ENCODE measurements at regions not wholly inside any gene's neighbourhood (a gene's known extent, or its start where the extent isn't known, plus 50 kb on each side); places are given as distances from the start of the nearest gene placed in this dataset.

DNA sequence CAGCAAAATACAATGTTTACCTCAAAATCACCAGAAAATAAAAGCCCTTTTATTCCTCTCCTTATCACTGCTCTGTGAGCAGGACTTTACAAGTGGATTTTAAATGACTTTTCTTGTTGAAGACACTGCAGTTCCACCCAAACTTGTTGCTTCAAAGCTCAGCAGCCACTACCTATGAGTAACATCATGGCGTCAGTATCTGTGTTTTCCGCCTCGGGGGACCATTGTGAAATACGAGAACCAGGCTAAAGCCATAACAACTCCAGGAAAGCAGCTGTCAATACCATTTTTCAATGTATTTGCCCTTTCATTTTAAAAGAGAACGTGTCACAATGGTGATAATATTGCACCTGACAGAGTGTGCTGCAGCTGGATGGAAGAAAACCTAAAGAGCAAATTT, 284.0 kb upstream of the RNF32 start:
- TF ChIP-seq FOXM1 (IDR thresholded peaks at IDR 0.05; ENCODE audit: borderline replicate concordance, low read depth) (no peak), CEBPB (IDR thresholded peaks at IDR 0.05) (no peak), YY1 (IDR thresholded peaks at IDR 0.05; ENCODE audit: low read depth) (no peak), CREB1 (IDR thresholded peaks at IDR 0.05; ENCODE audit: low read depth) (no peak), ZBTB7A (IDR thresholded peaks at IDR 0.05; ENCODE audit: low read depth) (no peak), RAD21 (IDR thresholded peaks at IDR 0.05; ENCODE audit: low read depth) (no peak), REST (IDR thresholded peaks at IDR 0.05; ENCODE audit: low read depth) (no peak), EGR1 (IDR thresholded peaks at IDR 0.05) (no peak), MAX (IDR thresholded peaks at IDR 0.05) (no peak), TAF1 (IDR thresholded peaks at IDR 0.05; ENCODE audit: low read depth) (no peak), NFIC (IDR thresholded peaks at IDR 0.05) (no peak), EP300 (IDR thresholded peaks at IDR 0.05; ENCODE audit: borderline replicate concordance) (no peak), TEAD4 (IDR thresholded peaks at IDR 0.05) (no peak), TCF12 (IDR thresholded peaks at IDR 0.05; ENCODE audit: low read depth) (no peak)
- TF ChIP-seq, protein P1, sequence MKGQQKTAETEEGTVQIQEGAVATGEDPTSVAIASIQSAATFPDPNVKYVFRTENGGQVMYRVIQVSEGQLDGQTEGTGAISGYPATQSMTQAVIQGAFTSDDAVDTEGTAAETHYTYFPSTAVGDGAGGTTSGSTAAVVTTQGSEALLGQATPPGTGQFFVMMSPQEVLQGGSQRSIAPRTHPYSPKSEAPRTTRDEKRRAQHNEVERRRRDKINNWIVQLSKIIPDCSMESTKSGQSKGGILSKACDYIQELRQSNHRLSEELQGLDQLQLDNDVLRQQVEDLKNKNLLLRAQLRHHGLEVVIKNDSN (IDR thresholded peaks at IDR 0.05), result no peak

- TF ChIP-seq ZBTB7A (IDR thresholded peaks at IDR 0.05; ENCODE audit: low read depth), result no peak
- TF ChIP-seq CREB1 (IDR thresholded peaks at IDR 0.05; ENCODE audit: low read depth), result no peak
- no peak for TF ChIP-seq TCF12 (IDR thresholded peaks at IDR 0.05; ENCODE audit: low read depth)
- TF ChIP-seq TEAD4 (IDR thresholded peaks at IDR 0.05), result no peak
Measured at GRCh38 chr7:156353352-156353751, 287.2 kb upstream of the RNF32 start.

GRCh38 chr7:156347132-156347531, 293.4 kb upstream of the RNF32 start:
- no peak for TF ChIP-seq NFIC (IDR thresholded peaks at IDR 0.05)
- TF ChIP-seq EP300 (IDR thresholded peaks at IDR 0.05; ENCODE audit: borderline replicate concordance), result no peak
- no peak for TF ChIP-seq YY1 (IDR thresholded peaks at IDR 0.05; ENCODE audit: low read depth)
- no peak for TF ChIP-seq CEBPB (IDR thresholded peaks at IDR 0.05)
- no peak for TF ChIP-seq TAF1 (IDR thresholded peaks at IDR 0.05; ENCODE audit: low read depth)
- TF ChIP-seq MAX (IDR thresholded peaks at IDR 0.05), result no peak
- TF ChIP-seq TEAD4 (IDR thresholded peaks at IDR 0.05), result no peak
- TF ChIP-seq EGR1 (IDR thresholded peaks at IDR 0.05), result no peak
- TF ChIP-seq RAD21 (IDR thresholded peaks at IDR 0.05; ENCODE audit: low read depth), result no peak
- no peak for TF ChIP-seq ZBTB7A (IDR thresholded peaks at IDR 0.05; ENCODE audit: low read depth)
- no peak for TF ChIP-seq FOXM1 (IDR thresholded peaks at IDR 0.05; ENCODE audit: borderline replicate concordance, low read depth)
- TF ChIP-seq REST (IDR thresholded peaks at IDR 0.05; ENCODE audit: low read depth), result no peak
- no peak for TF ChIP-seq TCF12 (IDR thresholded peaks at IDR 0.05; ENCODE audit: low read depth)

DNA sequence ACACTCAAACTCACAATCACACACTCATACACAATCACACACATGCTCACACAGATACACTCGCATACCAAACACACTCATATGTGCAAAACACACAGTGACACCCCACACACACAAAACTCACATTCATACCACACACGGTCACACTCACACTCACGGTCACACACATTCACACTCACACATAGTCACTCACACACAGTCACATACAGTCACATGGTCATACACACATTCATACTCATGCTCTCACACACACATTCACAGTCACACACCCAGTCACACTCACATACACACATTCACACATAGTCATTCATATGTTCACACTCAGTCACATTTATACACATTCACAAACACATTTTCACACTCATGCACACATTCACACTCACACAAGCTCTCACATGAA, 296.0 kb upstream of the RNF32 start:
- TF ChIP-seq CEBPB (IDR thresholded peaks at IDR 0.05) (no peak), FOXM1 (IDR thresholded peaks at IDR 0.05; ENCODE audit: borderline replicate concordance, low read depth) (no peak), RAD21 (IDR thresholded peaks at IDR 0.05; ENCODE audit: low read depth) (no peak), NFIC (IDR thresholded peaks at IDR 0.05) (no peak), TAF1 (IDR thresholded peaks at IDR 0.05; ENCODE audit: low read depth) (no peak), MAX (IDR thresholded peaks at IDR 0.05) (no peak), TEAD4 (IDR thresholded peaks at IDR 0.05) (no peak), YY1 (IDR thresholded peaks at IDR 0.05; ENCODE audit: low read depth) (no peak), ZBTB7A (IDR thresholded peaks at IDR 0.05; ENCODE audit: low read depth) (no peak), REST (IDR thresholded peaks at IDR 0.05; ENCODE audit: low read depth) (no peak), EP300 (IDR thresholded peaks at IDR 0.05; ENCODE audit: borderline replicate concordance) (no peak), TCF12 (IDR thresholded peaks at IDR 0.05; ENCODE audit: low read depth) (no peak), CREB1 (IDR thresholded peaks at IDR 0.05; ENCODE audit: low read depth) (no peak), EGR1 (IDR thresholded peaks at IDR 0.05) (no peak)
- TF ChIP-seq, protein P1 (IDR thresholded peaks at IDR 0.05), result no peak

All from Ishikawa (cell line).